LHCN-M2 (cell line): ENCODE measurements at regions not wholly inside any gene's neighbourhood (a gene's known extent, or its start where the extent isn't known, plus 50 kb on each side); places are given as distances from the start of the nearest gene placed in this dataset.

Source experiments
- DNase-seq: peaks from one replicate; pipeline ENCODE4 v3.0.0-alpha.2; 2012; ENCODE audit warnings: low read depth

DNA sequence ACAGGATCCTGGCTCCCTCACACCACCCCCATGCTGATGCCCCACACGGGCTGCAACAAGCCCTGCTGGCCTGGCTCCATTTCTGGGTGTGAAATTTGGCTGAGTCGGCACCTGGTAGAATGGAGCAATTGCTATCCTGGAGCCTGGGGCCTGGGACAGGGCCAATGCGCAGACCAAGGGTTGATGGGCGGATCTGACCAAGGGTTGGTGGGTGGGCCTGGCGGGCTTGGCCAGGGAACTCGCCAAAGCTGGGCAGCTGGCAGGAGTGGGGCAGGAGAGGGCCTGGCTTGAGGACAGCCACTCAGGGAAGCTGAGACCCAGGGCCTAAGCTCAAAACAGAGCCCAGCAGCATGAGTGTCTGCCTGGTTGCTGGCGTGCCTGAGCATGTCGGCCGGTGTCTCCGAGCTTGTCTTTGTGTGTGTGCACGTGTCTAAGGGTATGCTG is 70.9 kb upstream of the POU3F1 start:
- no peak for DNase-seq

DNA sequence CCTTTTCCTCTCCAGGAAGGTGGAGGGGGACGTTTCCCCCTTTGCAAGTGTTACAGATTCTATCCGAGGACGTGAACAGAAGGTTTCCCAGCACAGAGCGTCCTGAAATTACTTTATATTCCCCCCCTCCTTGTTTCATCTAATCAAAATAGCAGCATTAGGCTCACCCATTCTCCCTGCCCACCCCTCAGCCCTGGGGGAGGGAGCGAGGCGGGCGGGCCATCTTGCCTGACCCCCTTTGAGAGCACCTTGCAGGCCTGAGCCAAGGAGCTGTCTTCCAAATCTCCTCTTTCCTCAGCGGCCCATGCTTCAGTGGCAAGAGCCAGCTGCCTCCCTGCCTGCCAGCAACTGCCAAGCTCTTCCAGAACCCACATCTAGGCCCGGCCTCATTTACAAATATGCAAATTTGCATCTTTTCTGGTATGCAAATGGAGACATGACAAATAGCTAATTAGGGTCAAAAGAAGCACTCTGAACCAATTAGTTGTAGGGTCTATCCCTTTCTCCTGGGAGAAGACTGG is 69.1 kb upstream of the POU3F1 start:
- DNase-seq, result no peak

DNA sequence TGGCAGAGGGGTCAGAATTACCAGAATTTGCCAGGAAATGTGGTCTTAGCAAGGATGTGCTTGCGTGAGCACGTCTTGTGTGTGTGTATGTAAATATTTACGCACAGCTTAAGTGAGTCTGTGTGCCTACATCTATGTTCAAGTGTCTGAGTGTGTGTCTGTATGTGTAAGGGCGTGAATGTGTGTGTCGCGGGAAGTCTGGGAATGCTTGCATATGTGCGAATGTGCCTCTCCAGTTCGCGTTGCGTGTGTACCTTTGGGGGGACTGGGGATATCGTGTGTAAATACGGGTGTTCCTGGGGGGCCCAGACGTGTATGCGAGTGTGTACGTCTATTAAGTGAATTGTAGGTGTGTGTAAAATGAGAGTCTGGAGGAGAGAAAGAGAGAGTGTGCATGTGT is 68.6 kb upstream of the POU3F1 start:
- DNase-seq, result no peak

DNA sequence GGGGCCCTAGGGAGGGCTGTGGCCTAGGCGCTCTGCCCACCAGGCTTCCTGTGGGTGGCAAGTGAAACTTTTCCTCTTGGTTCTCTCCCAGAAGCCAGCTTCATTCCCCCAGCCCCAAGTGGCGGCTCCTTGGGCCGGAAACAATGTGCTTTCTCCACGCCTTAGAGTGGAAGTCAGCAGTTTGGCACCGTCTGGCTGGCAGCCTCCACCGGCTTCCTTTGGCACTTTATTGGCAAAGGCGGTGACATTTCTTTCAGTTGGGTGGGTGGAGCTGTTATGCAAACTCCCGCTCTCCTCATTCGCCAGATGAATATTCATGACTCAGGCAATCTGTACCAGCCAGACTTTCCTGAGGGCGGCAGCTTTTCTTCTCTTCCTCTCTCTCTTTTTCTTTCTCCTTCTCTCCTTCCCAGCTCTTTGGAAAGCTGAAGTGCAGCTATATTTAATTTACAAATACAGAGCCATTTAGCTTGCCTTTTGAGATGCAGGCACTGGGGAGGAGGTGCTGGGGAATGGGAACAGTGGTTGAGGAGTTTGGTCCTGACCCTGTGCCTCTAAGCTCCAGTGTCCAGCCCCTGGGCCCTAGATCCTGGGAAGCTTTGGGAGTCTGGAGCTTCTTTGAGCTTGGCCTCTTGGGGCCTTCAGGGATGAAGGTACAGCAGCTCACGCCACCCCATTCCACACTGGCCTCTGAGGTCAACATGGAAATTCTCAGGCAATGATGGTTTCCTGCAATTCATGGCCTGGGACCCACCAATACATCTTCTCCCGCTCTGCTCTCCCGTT is 67.8 kb upstream of the POU3F1 start:
- DNase-seq, result peak; percentile 4

DNA sequence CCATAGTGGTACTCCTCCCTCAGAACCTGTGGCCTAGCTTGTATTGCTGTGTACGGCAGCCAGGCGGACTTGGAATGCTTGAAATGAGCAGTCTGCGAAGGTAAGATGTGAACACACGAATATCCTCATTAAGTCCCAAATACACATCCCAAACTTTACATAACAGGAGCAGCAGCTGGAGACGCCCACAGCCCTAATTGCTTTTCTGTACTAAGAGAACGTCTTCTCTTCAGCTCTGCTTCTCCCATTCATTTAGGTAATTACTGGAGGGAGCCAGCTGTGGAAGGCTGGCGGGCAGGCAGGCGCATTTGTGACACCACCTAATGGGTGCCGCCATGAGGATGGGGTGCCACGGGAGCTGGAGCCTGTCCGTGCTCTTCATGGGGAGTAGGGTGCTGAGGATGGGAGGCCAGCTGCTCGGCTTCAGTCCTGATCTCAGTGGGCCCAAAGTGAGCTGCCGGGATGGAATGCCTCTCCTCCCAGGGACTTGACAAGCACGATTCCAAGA is 66.6 kb upstream of the POU3F1 start:
- DNase-seq, result no peak

GRCh38 chr1:38111589-38111988 is 65.0 kb upstream of the POU3F1 start:
- DNase-seq, result no peak

DNA sequence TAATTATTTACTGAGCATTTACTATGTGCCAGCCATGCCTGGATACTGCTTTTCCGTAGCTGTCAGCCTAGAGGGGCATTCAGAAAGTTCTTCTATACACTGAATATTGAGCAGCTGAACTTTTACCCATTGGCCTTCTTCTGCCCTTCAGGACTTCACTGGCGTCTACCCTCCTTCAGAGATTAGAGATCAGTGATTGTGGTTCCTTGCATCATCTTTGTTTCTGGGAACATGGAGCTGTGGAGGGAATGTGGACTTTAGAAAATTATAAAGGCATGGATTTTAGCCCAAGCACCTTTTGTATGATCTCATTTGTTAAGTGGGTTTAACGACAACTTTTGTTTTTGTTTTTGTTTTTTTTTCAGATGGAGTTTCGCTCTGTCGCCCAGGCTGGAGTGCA is 58.7 kb upstream of the POU3F1 start:
- no peak for DNase-seq

DNA sequence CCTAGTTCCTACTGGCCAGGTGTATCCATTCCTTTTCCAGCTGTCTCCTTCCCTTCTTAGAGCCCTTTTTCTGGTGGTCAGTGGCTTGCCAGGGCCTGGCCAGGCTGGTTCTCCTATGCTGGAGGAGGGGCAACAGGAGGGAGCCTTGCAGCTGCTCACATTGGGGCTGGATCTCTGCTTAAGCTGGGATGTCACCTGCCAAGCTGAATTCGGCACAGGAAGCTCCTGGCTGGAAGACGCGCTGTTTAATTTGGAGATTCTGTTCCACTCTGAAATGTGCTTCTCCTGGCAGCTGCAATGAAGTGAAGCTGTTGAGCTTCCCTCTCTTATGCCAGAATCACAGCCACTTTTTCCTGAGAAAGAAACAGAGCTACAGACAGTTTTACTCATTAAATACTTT is 56.0 kb upstream of the POU3F1 start:
- DNase-seq, result no peak

- peak; percentile 28 for DNase-seq
Measured at GRCh38 chr1:38101037-38101785, 54.6 kb upstream of the POU3F1 start.

DNA sequence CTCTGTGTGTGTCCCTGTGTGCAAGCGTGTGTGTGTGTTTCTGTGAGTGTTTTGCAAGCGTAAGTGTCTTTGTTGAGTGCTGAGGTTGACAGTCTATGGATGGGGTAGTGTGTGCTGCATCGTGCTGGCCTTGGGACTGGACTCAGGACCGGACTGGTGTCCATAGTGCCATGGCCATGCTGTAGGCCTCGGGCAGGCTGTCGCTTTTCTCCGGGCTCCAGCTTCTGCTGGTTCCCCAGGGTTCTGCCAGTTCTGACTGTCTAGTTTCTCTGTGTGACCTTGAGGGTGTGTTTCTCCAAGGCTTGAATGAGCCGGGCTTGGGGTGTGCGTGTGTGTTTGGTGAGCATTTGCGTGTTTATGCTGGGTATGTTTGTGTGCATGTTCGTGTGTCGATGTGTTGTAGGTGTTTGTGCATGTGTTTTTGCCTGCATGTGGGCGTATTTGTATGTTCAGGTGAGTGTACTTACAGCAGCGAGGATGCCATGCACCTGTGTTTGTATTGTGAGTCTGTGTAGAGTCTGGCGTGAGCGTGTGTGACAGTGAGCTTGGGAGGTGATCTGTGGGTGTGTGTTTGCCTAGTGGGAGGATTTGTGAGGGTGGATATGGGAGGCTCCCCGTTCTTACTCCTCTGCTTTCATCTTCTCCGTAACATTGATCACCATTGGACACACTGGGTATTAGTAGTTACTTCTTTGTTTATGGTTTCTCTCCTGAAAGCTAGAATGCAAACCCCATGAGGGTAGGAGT is 51.7 kb upstream of the POU3F1 start:
- no peak for DNase-seq

- DNase-seq, result no peak
Measured at GRCh38 chr1:38097284-38097898, 50.8 kb upstream of the POU3F1 start.
